GM13977 (cell line): ENCODE measurements at regions not wholly inside any gene's neighbourhood (a gene's known extent, or its start where the extent isn't known, plus 50 kb on each side); places are given as distances from the start of the nearest gene placed in this dataset.

Experiments used
- DNase-seq: peaks from one replicate; pipeline ENCODE4 v3.0.0; 2012; ENCODE audit warnings: low spot score
- CTCF ChIP-seq: IDR thresholded peaks from 2 replicates; pipeline ENCODE4 v1.5.1; 2012; ENCODE audit warnings: mild to moderate bottlenecking, control low read depth; ENCODE audit not compliant: insufficient read depth; ENCODE audit errors: extremely low read depth, missing control alignments
- in situ Hi-C: fragments of 300-500 bp; cut with MboI; formaldehyde crosslinking; loops from one replicate; pipeline ENCODE4 v1.12.0; 2022; ENCODE audit warnings: low sequenced_read_pairs, low pct_unique_long_range_greater_than_20kb, mixed read lengths, inconsistent platforms; ENCODE audit not compliant: unreplicated experiment

- TF ChIP-seq CTCF: no peak
- in situ Hi-C loops: no loop called here
- DNase-seq: no peak
Observed at GRCh38 chrX:118179718-118180117, 63.1 kb upstream of the KLHL13 start.

GRCh38 chrX:118181030-118181429 is 64.4 kb upstream of the KLHL13 start:
- no peak for DNase-seq
- no peak for TF ChIP-seq CTCF

GRCh38 chrX:118182025-118182424 is 65.4 kb upstream of the KLHL13 start:
- TF ChIP-seq CTCF: no peak
- no peak for DNase-seq
- in situ Hi-C loops: no loop called here

More at GRCh38 chrX:118181030-118181429, 64.4 kb upstream of the KLHL13 start:
- in situ Hi-C loops: no loop called here

- in situ Hi-C loops: no loop called here
- no peak for DNase-seq
- TF ChIP-seq CTCF: no peak
Observed at GRCh38 chrX:118182681-118183080, 66.1 kb upstream of the KLHL13 start.

GRCh38 chrX:118183606-118184005 is 67.0 kb upstream of the KLHL13 start:
- no peak for DNase-seq
- peak; percentile 16 for TF ChIP-seq CTCF
- in situ Hi-C loops: no loop called here

- no peak for DNase-seq
- no peak for TF ChIP-seq CTCF
- in situ Hi-C loops: no loop called here
Observed at GRCh38 chrX:118187100-118187499, 70.5 kb upstream of the KLHL13 start.

- DNase-seq: no peak
- TF ChIP-seq CTCF: no peak
- in situ Hi-C loops: no loop called here
Observed at GRCh38 chrX:118189000-118189399, 72.4 kb upstream of the KLHL13 start.
